ENCODE measurements at regions not wholly inside any gene's neighbourhood (a gene's known extent, or its start where the extent isn't known, plus 50 kb on each side); places are given as distances from the start of the nearest gene placed in this dataset.
"Not testable (repeated sequence)": the region's sequence is repeated elsewhere in the genome, so short reads cannot be mapped to it uniquely, and the experiment has no call there.

- TF ChIP-seq CTCF (conservative IDR thresholded peaks at IDR 0.05; ENCODE audit: low read depth, low read length) = no peak
- no peak overlapping the region for H3K4me3 ChIP-seq (ENCODE audit: low read length)
- no peak for DNase-seq (ENCODE audit: low read depth)
These were observed 100.5 kb upstream of the NECTIN3 start for GRCh38 chr3:110971010-110971601.

GRCh38 chr3:110973263-110973895, 98.2 kb upstream of the NECTIN3 start:
- no peak for TF ChIP-seq CTCF (conservative IDR thresholded peaks at IDR 0.05; ENCODE audit: low read depth, low read length)
- DNase-seq (ENCODE audit: low read depth) = no peak

GRCh38 chr3:110974902-110975301, 96.7 kb upstream of the NECTIN3 start:
- H3K4me3 ChIP-seq (ENCODE audit: low read length) = no peak overlapping the region
- no peak for DNase-seq (ENCODE audit: low read depth)
- TF ChIP-seq CTCF (conservative IDR thresholded peaks at IDR 0.05; ENCODE audit: low read depth, low read length) = no peak

More at GRCh38 chr3:110973263-110973895, 98.2 kb upstream of the NECTIN3 start:
- no peak overlapping the region for H3K4me3 ChIP-seq (ENCODE audit: low read length)

- no peak for DNase-seq (ENCODE audit: low read depth)
- TF ChIP-seq CTCF (conservative IDR thresholded peaks at IDR 0.05; ENCODE audit: low read depth, low read length) = no peak
- no peak overlapping the region for H3K4me3 ChIP-seq (ENCODE audit: low read length)
These were observed 87.0 kb upstream of the NECTIN3 start for GRCh38 chr3:110984456-110985250.

- no peak for TF ChIP-seq CTCF (conservative IDR thresholded peaks at IDR 0.05; ENCODE audit: low read depth, low read length)
- H3K4me3 ChIP-seq (ENCODE audit: low read length) = no peak overlapping the region
- DNase-seq (ENCODE audit: low read depth) = no peak
These were observed 82.2 kb upstream of the NECTIN3 start for GRCh38 chr3:110989446-110989845.

- no peak overlapping the region for H3K4me3 ChIP-seq (ENCODE audit: low read length)
- no peak for DNase-seq (ENCODE audit: low read depth)
- TF ChIP-seq CTCF (conservative IDR thresholded peaks at IDR 0.05; ENCODE audit: low read depth, low read length) = no peak
These were observed 76.0 kb upstream of the NECTIN3 start for GRCh38 chr3:110995461-110996231.

- H3K4me3 ChIP-seq (ENCODE audit: low read length); DNase-seq (ENCODE audit: low read depth): not testable (repeated sequence)
These were observed 72.8 kb upstream of the NECTIN3 start for GRCh38 chr3:110998766-110999165.

- H3K4me3 ChIP-seq (ENCODE audit: low read length); DNase-seq (ENCODE audit: low read depth): not testable (repeated sequence)
These were observed 65.1 kb upstream of the NECTIN3 start for GRCh38 chr3:111006485-111006884.
